ENCODE measurements at regions not wholly inside any gene's neighbourhood (a gene's known extent, or its start where the extent isn't known, plus 50 kb on each side); places are given as distances from the start of the nearest gene placed in this dataset.

DNA sequence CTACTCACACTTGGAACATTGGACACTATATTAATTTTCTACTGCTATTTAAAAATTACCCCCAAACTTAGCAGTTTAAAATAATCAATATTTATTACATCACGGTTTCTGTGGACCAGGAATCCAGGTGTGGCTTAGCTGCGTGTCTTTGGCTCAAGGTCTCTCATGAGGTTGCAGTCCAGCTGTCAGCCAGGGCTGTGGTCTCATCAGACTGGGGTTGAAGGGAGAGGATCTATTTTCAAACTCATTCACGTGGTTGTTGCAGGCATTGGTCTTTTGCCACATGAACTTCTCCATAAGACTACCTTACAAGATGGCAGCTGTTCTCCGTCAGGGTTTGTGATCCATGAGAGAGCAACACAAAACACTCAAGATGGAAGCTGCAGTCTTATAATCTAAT lies 343.0 kb downstream of the BCAT1 start:
- Histone ChIP-seq H3K79me2 (ENCODE audit: control insufficient read depth, insufficient read depth, low read length) (no peaks in the 10 kb centered on the region), H3K9ac (replicated peaks; ENCODE audit: extremely low read depth, insufficient read depth, low read length) (no peak overlapping the region), H2AFZ (ENCODE audit: low read depth, low read length) (no peak overlapping the region), H3K36me3 (ENCODE audit: control insufficient read depth in 2 of 2, extremely low read depth in 1 of 2, insufficient read depth in 2 of 2, low read length in 2 of 2) (no peaks in the 10 kb centered on the region), H3K27me3 (ENCODE audit: control insufficient read depth in 2 of 2, insufficient read depth in 2 of 2, low read length in 2 of 2) (no peaks in the 10 kb centered on the region), H3K4me3 (replicated peaks in 1 of 3; ENCODE audit: insufficient read depth in 1 of 3, low read depth in 1 of 3, low read length in 3 of 3) (no peak overlapping the region), H3K9me3 (replicated peaks; ENCODE audit: control insufficient read depth, insufficient read depth, low read length) (no peaks in the 10 kb centered on the region), H3K9me1 (replicated peaks; ENCODE audit: control insufficient read depth, extremely low read depth, insufficient read depth, low read length) (no peaks in the 10 kb centered on the region), H3K27ac (ENCODE audit: insufficient read depth, low read depth, low read length) (no peak overlapping the region), H4K20me1 (replicated peaks; ENCODE audit: control insufficient read depth, extremely low read depth, insufficient read depth, low read length) (no peaks in the 10 kb centered on the region), H3K4me2 (ENCODE audit: insufficient read depth, low read length) (no peak overlapping the region), H3K4me1 (ENCODE audit: control insufficient read depth, extremely low read depth, insufficient read depth, low read length) (peaks cover 21% of the 10 kb centered on the region)
- TF ChIP-seq EZH2 (IDR thresholded peaks at IDR 0.05; ENCODE audit: borderline replicate concordance, low read depth, low read length, severe bottlenecking) (no peak), JUN (IDR thresholded peaks at IDR 0.05; ENCODE audit: borderline replicate concordance, insufficient read depth, insufficient read length, low read depth) (no peak), MYC (IDR thresholded peaks at IDR 0.05; ENCODE audit: low read depth, low read length) (no peak), GATA2 (IDR thresholded peaks at IDR 0.05; ENCODE audit: insufficient read depth, insufficient read length, low read depth, low read length) (no peak), POLR2A (IDR thresholded peaks at IDR 0.05; ENCODE audit: low read depth, low read length) (no peak), POLR2AphosphoS5 (IDR thresholded peaks at IDR 0.05; ENCODE audit: insufficient read depth, low read depth, low read length) (no peak), FOS (IDR thresholded peaks at IDR 0.05; ENCODE audit: borderline replicate concordance, insufficient read depth, low read length) (no peak)
- TF ChIP-seq, protein P1, sequence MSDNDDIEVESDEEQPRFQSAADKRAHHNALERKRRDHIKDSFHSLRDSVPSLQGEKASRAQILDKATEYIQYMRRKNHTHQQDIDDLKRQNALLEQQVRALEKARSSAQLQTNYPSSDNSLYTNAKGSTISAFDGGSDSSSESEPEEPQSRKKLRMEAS (IDR thresholded peaks at IDR 0.05; ENCODE audit: insufficient read depth, insufficient read length), result no peak
- TF ChIP-seq, protein P2, sequence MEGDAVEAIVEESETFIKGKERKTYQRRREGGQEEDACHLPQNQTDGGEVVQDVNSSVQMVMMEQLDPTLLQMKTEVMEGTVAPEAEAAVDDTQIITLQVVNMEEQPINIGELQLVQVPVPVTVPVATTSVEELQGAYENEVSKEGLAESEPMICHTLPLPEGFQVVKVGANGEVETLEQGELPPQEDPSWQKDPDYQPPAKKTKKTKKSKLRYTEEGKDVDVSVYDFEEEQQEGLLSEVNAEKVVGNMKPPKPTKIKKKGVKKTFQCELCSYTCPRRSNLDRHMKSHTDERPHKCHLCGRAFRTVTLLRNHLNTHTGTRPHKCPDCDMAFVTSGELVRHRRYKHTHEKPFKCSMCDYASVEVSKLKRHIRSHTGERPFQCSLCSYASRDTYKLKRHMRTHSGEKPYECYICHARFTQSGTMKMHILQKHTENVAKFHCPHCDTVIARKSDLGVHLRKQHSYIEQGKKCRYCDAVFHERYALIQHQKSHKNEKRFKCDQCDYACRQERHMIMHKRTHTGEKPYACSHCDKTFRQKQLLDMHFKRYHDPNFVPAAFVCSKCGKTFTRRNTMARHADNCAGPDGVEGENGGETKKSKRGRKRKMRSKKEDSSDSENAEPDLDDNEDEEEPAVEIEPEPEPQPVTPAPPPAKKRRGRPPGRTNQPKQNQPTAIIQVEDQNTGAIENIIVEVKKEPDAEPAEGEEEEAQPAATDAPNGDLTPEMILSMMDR (IDR thresholded peaks at IDR 0.05; ENCODE audit: extremely low read depth in 1 of 2, insufficient read depth in 1 of 2, low read depth in 1 of 2, low read length in 2 of 2), result no peak
- BruUV-seq (replicated peaks), result no TSS peak
- intact Hi-C loops (cut with micrococcal nuclease), result no loop called here
- ChIA-PET POLR2A (no interaction called here), CTCF (interaction anchor here (1.0 to 1.5 kb wide), 2 partner anchors 9 to 496 kb away, joined by 3 to 4 read pairs; no protein-coding TSS in a partner anchor)
- DNase-seq (ENCODE audit: low read depth, low spot score) (no peak), FAIRE-seq (no peak)
- dilution Hi-C loops (cut with MboI; ENCODE audit: extremely low pct_ligation_motif_present, low sequenced_read_pairs), result no loop called here
